HG03432 (cell line): ENCODE measurements at regions not wholly inside any gene's neighbourhood (a gene's known extent, or its start where the extent isn't known, plus 50 kb on each side); places are given as distances from the start of the nearest gene placed in this dataset.

ENCODE experiments used
- ATAC-seq: cut with Tn5 transposase; IDR thresholded peaks from one replicate; pipeline ENCODE4 v1.9.1; 2021; ENCODE audit warnings: mild to moderate bottlenecking, moderate library complexity; ENCODE audit not compliant: unreplicated experiment

DNA sequence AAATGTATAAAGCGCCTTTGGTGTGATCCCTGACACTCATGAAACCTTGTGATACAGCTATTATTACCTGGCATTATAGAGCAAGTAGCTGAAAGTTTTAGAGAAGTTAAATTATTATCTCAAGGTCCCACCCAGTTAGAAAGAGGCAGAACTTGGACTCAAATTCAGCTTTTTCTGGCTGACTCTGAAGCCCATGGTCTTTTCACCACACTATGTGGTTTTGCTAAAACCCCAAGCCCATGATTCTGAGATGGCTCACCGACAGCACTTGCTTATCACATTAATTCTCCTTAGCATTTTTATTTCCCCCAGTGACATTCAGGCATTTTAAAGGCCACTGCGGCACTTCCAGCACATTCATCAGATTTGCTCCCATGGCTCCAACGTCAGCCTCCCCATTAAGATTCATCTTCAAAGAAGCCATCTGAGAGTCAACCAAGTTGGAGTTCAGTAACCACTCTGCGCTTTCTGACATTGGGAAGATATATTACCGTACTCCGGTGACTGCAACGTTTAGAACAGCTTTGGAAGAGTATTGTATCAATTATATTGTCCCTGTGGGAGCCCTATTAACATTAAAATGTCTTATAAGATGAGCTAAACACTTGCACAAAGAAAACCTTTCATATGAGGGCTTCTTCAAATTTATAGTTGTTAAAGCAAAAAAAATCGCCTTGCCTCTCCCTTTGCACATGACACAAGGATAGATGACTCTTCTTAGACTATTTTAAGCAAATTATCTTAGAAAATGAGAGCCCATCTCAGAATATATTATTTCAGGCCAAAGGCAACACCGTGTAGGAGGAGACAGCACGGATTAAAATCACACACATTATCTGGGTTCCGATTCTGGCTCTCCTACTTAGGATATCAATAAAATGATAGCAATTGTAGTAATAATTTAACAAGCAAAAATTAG is 638.1 kb downstream of the ACTL7B start:
- no peak for ATAC-seq

GRCh38 chr9:108213511-108213910 is 642.3 kb downstream of the ACTL7B start:
- ATAC-seq, result no peak

DNA sequence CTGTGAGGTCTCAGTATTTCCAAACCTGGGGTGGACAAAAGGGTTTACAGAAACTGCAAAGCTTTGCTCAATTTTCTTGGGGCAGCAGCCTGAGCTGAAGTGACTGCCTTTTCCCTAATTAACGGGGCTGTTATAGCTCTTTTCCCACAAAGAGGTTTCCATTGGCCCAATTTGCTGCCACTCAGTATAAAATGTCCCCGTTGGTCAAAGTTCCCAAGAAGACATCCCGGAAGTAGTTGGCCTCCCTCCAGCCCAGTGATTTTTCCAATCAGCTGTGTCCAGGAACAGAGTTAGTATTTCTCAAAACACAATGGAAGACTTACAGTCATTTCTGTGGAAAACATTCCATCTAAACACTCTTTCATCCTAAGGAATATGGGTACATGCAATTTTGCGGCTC is 643.6 kb downstream of the ACTL7B start:
- no peak for ATAC-seq

DNA sequence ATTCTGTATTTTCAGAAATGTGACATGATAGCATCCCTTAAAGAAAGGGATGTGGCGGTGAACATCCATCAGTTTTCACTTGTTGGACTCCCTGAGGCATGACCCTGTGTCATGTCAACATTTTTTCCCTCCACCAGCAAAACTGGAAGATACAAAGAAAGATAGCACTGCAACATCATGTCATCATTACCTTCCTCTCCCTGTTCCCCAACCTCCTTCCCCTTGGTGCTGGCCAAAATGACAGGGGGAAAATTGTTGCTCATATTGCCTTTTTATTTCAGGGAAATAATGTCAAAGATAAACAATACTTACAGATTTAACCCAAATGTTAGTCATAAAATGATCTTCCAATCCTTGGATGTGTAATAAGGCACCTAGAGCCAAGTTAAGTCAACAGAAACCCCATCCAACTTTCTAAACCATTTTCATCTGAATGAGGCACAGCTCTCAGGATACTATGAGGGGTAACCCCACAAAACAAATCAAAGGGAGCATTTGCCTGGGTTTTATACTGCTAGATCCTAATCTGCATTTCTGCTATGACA is 644.3 kb downstream of the ACTL7B start:
- ATAC-seq, result no peak

DNA sequence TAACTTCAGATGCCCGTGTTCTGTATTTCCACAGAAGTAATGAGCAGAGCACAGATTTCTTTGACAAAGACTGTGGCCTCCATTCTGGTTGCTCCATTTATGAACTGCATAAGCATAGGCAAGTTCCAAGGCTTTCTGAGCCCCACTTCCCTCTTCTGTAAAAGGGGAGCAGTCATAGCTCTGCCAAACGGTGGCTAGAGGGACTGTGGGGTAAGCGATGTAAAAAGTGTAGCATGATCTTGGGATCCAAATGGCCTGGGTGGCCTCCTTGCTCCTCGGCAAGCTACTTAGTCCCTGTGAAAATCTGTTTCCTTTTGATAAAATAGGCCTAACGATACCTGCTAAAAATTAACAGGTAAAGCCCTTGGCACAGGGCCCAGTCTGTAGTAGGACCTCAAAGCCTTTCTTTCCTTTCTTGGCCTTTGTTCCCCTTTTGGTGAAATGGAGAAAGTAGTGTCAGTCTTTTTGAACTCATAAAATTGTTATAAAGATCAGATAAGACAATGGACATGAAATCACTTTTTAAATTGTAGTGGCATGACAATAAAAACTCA is 646.6 kb downstream of the ACTL7B start:
- no peak for ATAC-seq

DNA sequence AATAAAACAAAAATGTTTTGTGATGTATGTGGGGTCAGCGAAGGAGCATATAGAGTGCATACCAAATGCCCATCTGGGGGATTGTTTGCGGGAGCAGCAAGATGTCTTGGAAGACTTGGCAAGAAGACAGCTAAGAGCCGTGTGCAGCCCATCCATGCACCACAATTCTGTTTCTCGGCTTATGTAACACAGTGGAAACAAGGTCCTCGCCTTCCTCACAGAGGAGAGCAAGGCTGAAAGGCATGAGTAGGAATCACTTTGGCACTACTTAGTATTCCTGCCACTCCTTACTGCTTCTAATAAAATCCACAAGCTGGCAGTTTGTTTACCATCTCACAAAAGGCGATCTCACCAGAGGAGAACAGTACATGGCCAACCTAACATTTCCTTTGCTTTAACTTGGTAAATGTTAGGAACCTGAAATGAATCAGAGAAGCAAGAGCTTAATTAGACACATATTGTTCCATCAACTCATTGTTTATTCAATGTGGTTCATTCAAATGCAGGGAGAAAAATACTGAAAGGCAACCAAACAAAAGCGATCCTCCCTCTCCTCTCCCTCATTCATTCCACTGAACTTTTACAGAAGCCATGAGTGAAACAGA is 648.1 kb downstream of the ACTL7B start:
- no peak for ATAC-seq

- no peak for ATAC-seq
Measured at GRCh38 chr9:108205276-108205675, 650.5 kb downstream of the ACTL7B start.

- no peak for ATAC-seq
Measured at GRCh38 chr9:108197899-108198298, 657.9 kb downstream of the ACTL7B start.

DNA sequence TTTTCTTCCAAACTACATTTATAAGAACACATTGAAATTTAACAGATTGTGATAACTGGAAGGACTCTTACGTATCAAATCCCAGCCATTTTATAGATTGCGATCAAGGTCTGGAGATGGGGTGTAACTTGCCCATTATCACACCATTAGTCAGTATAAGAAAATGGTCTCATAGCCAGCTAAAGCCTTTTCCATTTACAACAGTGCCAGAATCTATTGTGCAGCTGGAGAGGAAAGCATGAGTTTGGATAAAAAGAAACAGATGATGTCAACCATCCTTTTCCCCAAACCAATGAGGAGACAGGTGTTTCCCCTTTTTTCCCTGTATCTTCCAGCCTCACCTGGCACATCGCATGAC is 658.8 kb downstream of the ACTL7B start:
- ATAC-seq, result no peak

- ATAC-seq, result no peak
Measured at GRCh38 chr9:108196332-108197007, 659.3 kb downstream of the ACTL7B start.

DNA sequence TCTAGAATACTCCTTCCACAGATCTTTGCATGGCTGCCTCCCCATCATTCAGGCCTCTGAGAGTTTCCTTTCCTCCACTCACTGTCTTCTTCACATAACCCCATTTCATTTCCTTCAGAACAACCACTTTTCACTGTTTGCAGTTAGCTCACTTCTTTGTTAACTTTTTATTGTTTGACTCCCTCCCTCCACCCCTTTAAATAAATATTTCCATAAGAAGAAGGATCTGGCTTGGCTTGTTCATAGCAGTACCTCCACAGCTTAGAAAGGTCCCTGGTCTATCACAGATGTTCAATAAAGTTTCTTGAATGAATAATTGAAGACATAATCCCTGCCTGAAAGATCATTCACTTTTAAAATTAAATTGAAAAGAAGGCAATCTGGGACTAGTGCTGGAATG is 661.6 kb downstream of the ACTL7B start:
- ATAC-seq, result no peak

- no peak for ATAC-seq
Measured at GRCh38 chr9:108193026-108193710, 662.6 kb downstream of the ACTL7B start.

DNA sequence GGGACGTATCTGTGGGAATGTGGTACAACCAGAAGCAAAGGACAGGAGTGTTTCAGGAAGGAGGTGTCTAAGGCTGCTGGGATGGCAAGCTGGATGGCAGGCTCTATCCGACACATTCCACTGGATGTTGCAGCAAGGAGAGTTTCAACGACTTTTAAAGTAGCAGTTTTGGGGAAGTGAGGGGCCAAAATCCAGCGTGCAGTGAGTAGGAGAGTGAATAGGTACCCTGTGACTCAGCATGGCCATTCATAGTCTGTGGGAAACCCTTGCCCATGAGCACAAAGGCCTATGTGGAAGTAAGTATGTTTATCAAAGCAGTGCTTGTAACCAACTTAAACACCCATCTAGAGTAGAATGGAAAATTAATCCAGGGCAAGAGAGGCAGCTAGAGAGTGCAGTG is 664.7 kb downstream of the ACTL7B start:
- no peak for ATAC-seq

GRCh38 chr9:108188976-108189375 is 666.8 kb downstream of the ACTL7B start:
- ATAC-seq, result no peak

GRCh38 chr9:108188482-108188881 is 667.3 kb downstream of the ACTL7B start:
- no peak for ATAC-seq

- ATAC-seq, result no peak
Measured at GRCh38 chr9:108186642-108187395, 669.0 kb downstream of the ACTL7B start.

- no peak for ATAC-seq
Measured at GRCh38 chr9:108185613-108186012, 670.2 kb downstream of the ACTL7B start.

DNA sequence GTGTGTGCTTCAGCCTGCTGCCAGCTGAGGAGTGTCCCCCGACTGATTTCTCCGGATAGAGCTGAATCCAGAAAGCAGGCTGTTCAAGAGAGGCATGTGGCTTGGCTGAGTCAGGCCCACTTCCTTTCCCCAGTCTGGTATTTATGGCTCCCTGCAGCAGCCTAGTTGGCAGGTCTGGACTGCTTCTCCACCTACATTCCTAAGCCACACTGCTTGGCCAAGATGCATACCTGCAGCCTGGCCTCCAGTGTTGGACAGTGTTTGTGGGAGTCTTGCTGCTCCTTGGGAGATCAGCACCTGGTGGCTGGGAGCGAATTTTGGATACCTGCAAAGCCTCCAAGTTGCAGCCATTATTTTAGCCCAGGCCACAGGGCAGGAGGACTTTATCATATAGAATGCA is 670.8 kb downstream of the ACTL7B start:
- no peak for ATAC-seq

DNA sequence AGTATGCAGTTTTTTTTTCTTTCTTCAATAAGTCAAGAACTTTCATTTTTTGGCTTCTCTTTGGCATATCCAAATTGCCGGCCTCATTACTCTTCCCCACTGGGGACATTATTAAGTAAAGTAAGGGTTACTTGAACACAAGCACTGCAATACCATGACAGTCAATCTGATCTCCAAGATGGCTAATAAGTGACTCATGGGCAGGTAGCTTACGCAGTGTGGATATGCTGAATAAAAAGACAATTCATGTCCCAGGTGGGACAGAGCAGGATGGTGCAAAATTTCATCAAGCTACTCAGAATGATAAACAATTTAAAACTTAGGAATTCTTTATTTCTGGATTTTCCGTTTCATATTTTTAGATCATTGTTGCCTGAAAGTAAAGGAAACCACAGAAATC is 671.8 kb downstream of the ACTL7B start:
- no peak for ATAC-seq

DNA sequence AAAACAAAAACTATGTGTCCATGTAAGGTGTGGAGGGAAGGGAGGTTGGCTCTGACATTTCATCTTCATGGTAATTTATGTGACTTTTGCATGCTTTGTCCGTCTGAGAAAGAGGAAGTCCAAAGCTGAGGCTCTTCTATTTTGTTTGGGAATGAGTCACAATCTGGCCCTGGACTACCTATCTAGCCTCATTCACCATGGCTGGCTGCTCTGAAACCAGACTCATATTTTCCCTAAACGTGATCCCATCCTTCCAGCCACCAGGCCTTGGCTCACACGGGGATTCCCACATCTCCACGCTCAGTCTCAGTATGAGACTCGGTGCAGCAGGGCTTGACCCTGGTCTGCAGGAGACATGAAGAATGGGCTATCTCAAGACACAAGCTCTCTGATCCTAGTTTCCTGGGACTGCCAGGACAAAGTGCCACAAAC is 672.8 kb downstream of the ACTL7B start:
- peak; percentile 95 for ATAC-seq
